GM18508 (cell line): ENCODE measurements at regions not wholly inside any gene's neighbourhood (a gene's known extent, or its start where the extent isn't known, plus 50 kb on each side); places are given as distances from the start of the nearest gene placed in this dataset.

ENCODE experiments used
- ATAC-seq: cut with Tn5 transposase; IDR thresholded peaks from one replicate; pipeline ENCODE4 v1.9.1; 2021; ENCODE audit warnings: moderate number of reproducible peaks; ENCODE audit not compliant: insufficient read depth, unreplicated experiment

DNA sequence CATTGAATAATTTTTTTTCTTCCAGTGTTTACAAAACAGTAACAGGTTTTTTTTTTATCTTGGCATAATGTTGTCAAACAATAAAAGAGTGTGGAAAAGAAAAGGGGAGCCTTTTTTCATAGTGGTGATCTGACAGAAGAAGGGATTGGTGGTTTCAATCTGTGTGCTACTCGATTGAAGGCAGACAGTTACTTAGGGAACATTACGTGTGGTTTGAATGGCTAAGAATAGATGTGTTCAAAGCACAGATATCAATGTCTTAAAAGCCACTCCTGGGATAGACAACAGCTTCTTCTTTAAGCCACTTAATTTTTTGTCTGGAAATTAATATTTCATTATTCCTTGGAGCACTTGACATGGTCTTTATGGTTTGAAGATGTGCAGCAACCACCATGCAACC lies 558.6 kb upstream of the ADGRL2 start:
- no peak for ATAC-seq

DNA sequence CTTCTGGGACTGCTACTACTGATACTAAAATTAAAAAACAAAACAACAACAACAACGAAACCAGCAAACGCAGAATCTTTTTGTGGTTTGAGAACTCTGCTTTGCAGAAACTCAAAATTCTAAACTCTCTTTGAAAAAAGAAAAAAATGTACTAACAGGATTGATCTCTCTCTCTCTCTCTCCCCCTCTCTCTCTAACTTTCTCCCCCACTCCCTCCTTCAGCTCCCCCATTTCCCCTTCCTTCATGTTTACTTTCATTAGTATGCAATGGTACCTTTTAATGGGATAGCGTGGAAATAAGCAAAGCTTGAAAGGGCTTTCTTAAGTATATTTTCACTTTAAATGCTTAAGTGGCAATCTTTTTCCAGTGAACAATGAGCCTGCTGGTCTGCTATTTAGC lies 562.6 kb upstream of the ADGRL2 start:
- ATAC-seq: no peak

- no peak for ATAC-seq
These were observed 563.2 kb upstream of the ADGRL2 start for GRCh38 chr1:81237473-81238089.

GRCh38 chr1:81234237-81234636 lies 566.5 kb upstream of the ADGRL2 start:
- no peak for ATAC-seq

GRCh38 chr1:81233591-81233990 lies 567.1 kb upstream of the ADGRL2 start:
- no peak for ATAC-seq

GRCh38 chr1:81232420-81232819 lies 568.3 kb upstream of the ADGRL2 start:
- ATAC-seq: no peak

DNA sequence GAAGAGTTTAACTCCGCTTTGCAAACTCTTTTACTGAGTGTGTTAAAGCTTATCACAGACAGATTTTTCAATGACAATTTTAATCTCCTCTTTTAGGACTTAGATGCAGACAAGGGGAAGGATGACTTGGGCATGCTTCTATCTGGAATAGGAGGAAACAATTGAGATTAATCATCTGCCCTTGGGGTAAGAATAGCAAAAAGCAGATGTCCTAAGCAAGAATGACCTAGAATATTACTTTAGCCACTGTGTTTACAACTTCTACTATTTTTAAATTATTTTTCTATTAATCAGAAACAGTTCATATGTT lies 569.0 kb upstream of the ADGRL2 start:
- no peak for ATAC-seq

DNA sequence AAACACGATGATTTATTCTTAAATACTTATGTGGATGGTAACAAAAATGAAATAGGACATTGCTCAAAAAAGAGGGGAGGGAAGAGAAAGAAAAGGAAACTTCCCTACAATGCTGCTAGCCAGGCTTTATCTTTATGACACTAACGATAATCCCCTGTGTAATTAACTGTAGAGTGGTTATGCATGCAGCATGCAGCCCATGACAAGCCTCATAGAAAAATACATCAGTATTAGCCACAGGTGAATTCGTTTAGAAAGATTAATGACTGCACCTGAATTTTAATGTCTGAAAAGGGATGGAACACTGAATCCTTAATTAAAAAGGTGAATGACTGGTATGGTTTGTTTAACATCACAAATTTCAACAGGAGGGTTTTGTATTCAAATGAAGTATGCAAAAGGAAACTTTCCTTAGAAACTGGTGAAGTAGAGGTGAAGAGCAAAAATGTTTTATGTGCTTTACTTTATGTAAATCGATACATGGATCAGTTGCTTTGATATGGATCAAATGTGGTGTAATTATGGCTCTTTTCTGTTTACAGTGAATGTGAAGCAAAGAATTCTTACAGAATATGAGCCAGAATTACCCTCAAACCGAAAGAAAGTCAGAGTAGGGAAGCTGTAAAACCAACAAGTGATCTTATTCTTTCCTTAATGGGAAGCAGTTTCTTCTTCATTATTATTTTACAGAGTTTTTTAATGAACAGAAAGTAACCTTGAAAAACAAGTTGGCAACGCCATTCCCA lies 569.6 kb upstream of the ADGRL2 start:
- no peak for ATAC-seq

DNA sequence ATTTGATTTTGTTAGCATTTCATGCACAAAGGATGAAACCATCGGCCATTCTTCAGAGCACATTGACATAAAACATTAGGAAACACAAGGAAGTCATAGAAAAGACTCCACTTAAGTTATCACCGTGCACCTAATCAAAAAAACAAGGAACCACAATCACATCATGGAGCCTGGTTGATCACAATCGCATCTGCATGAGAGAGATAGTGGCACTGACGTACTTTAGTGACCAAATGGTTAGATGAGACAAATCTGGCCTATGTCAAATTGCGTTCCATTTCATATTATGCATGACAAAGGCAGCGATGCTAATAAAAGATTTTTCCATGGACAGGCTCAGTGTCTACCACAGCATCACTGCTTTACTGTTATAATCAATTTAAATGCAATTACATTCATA lies 571.8 kb upstream of the ADGRL2 start:
- no peak for ATAC-seq

GRCh38 chr1:81226603-81226928 lies 574.2 kb upstream of the ADGRL2 start:
- no peak for ATAC-seq

GRCh38 chr1:81225789-81226602 lies 574.7 kb upstream of the ADGRL2 start:
- no peak for ATAC-seq

DNA sequence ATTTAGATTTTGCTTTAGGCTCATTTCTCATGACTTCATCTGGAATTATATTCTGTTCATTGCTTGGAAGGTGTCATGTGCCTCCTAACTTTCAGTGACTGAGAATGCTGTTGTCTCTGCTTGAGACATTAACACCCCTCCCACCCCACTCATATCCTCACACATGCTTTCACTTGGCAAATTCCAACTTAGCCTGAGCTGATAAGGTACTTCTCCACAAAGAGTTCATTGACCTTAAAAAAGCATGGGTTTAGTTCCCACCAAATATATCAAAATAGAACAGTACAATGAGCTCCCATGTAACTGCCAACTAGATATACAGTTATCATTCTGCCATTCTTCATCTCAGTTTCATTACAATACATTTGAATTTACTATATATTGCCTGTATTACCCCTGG lies 576.5 kb upstream of the ADGRL2 start:
- no peak for ATAC-seq

- ATAC-seq: no peak
These were observed 579.2 kb upstream of the ADGRL2 start for GRCh38 chr1:81221564-81221963.

- no peak for ATAC-seq
These were observed 580.1 kb upstream of the ADGRL2 start for GRCh38 chr1:81220614-81221071.

DNA sequence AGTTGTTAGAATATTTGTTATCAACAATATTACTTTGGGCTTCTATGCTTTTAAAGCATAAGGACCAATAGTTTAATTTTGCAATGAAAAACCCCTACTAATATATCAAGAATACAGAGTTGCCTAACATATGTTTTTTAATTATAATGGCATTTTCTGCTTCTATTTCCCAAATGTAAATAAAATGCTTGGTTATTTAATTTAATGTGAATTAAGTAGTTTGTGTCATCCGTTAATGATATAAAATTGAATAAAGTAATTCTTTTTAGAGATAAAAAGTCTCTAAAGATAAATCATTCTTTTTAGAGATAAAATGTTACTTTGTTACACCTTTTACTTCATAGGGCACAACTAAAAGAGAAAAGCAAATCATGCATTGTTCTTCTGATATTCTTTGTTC lies 583.7 kb upstream of the ADGRL2 start:
- ATAC-seq: no peak

DNA sequence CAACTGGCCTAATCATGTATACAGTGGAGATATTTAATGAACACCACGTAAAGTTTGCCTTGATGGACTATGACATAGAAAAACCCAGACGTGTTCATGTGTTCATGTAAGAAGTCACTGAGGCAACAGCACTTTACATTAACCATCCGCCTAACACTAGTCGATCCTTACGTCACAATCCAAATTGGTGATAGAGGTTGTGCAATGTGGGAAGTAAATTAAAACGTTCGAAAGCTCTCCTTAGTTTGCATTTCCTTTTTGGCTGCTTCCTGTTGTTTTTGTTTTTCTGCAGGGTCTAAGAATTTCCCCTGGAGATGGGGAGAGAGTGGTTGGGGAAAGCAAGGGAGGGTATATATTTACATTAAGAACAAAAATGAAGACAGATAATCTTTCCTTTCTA lies 587.5 kb upstream of the ADGRL2 start:
- ATAC-seq: no peak

DNA sequence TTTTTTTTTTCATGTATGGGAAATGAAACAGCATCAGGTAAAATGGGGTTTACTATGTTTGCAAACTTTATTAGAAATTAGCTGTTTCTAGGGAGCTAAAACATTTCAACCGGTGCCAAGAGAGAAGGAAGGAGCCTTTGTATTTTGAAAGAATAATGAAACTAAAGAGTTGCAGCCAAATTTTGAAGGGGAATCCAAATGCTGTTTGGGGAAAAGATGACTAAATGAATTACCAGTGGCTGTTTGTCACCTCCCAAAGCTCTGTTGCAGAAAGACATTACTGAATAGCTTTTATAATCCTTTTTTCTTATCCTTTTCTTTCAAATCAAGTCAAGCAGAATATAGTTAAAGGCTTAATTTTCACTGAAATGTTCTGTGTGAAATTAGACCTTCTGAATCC lies 591.3 kb upstream of the ADGRL2 start:
- no peak for ATAC-seq

DNA sequence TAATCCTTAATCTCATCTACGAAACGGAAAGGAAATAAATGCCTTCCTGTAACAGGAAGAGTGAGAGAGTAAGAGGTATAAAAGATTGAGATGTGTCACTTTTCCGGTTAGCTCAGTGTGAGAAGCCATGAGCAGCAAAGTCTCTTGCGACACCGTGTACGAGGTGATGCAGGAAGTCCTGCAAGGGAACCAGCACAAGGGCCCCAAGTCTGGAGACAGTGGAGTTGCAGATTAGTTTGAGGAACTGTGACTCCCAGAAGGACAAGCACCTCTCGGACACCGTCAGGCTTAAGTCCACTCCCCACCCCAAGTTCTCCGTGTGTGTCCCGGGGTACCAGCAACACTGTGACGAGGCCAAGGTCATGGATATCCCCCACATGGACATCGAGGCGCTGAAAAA lies 592.3 kb upstream of the ADGRL2 start:
- no peak for ATAC-seq

GRCh38 chr1:81205956-81206355 lies 594.8 kb upstream of the ADGRL2 start:
- no peak for ATAC-seq

GRCh38 chr1:81201779-81202178 lies 599.0 kb upstream of the ADGRL2 start:
- ATAC-seq: no peak

DNA sequence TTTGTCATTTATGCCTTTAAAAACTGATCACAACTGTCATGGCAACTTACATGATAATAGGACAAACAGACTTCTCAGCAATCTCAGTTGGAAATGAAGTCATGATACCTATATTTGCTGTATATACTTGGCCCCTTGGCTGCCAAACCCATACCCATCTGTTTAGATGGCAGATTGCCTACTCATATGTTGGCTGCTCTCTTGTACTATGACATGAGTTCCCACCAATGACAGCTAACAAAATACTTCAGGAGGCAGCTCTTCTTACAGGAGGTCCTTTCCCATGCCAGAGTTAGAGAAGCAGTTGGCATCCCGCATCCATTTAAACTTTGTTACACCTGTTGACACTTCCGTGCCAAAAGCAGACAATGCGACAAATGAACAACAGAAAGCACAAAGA lies 603.1 kb upstream of the ADGRL2 start:
- ATAC-seq: no peak
